ENCODE measurements at regions not wholly inside any gene's neighbourhood (a gene's known extent, or its start where the extent isn't known, plus 50 kb on each side); places are given as distances from the start of the nearest gene placed in this dataset.

- no peak for TF ChIP-seq CTCF (IDR thresholded peaks at IDR 0.05)
- no peak for TF ChIP-seq POLR2A (IDR thresholded peaks at IDR 0.05)
These were observed 384.5 kb upstream of the DDHD1 start for GRCh38 chr14:53537422-53538315.

All from testis (tissue), 2 donors.